ENCODE measurements at regions not wholly inside any gene's neighbourhood (a gene's known extent, or its start where the extent isn't known, plus 50 kb on each side); places are given as distances from the start of the nearest gene placed in this dataset.

- Histone ChIP-seq H2BK20ac (ENCODE audit: low read depth, low read length, poor library complexity, severe bottlenecking) (no peak overlapping the region), H3K4me2 (ENCODE audit: insufficient read depth, insufficient read length, low read length) (no peak overlapping the region), H2AFZ (ENCODE audit: low read length) (no peak overlapping the region), H3K4me1 (ENCODE audit: insufficient read depth, low read length) (peaks cover 3% of the 10 kb centered on the region; the same call in 1 of the 2 replicates), H3K4ac (ENCODE audit: low read depth, low read length) (no peak overlapping the region), H3K9ac (ENCODE audit: extremely low read depth, insufficient read length, low read length) (no peak overlapping the region), H2AK5ac (ENCODE audit: insufficient read length, low read length) (no peak overlapping the region), H3K18ac (ENCODE audit: insufficient read length, low read depth, low read length) (no peak overlapping the region), H3K56ac (ENCODE audit: insufficient read length, low read depth, low read length) (no peak overlapping the region), H3K14ac (ENCODE audit: insufficient read depth, low read length) (no peak overlapping the region), H2BK15ac (ENCODE audit: low read depth, low read length) (no peak overlapping the region), H2BK5ac (ENCODE audit: insufficient read length, low read length) (no peak overlapping the region), H3K79me2 (ENCODE audit: insufficient read depth, low read length) (no peaks in the 10 kb centered on the region; the same call in 1 of the 2 replicates), H3K23ac (ENCODE audit: insufficient read length, low read depth, low read length) (no peak overlapping the region), H3T11ph (ENCODE audit: low read length) (no peak overlapping the region), H3K9me3 (ENCODE audit: control insufficient read depth, low read depth, low read length) (no peaks in the 10 kb centered on the region), H3K79me1 (ENCODE audit: insufficient read depth, low read depth, low read length, poor library complexity, severe bottlenecking) (no peaks in the 10 kb centered on the region), H2BK12ac (ENCODE audit: insufficient read length, low read depth, low read length) (no peak overlapping the region), H3K27ac (ENCODE audit: insufficient read length, low read depth, low read length) (no peak overlapping the region), H3K27me3 (ENCODE audit: insufficient read depth, low read length) (no peaks in the 10 kb centered on the region), H4K5ac (ENCODE audit: insufficient read length, low read depth, low read length) (no peak overlapping the region), H4K91ac (ENCODE audit: insufficient read length, low read depth, low read length) (no peak overlapping the region), H4K20me1 (ENCODE audit: control insufficient read depth, insufficient read depth, insufficient read length) (no peaks in the 10 kb centered on the region), H2BK120ac (ENCODE audit: low read depth, low read length, poor library complexity, severe bottlenecking) (no peak overlapping the region), H3K23me2 (ENCODE audit: insufficient read length, low read depth, low read length, poor library complexity, severe bottlenecking) (no peaks in the 10 kb centered on the region), H4K8ac (replicated peaks; ENCODE audit: insufficient read length, low read depth, low read length) (no peak overlapping the region)
- Mint-ChIP-seq H3K4me1 (peaks cover 24 to 42% of the 10 kb centered on the region in 2 experiments), H3K27me3 (ENCODE audit: low read depth) (no peaks in the 10 kb centered on the region), H3K9me3 (peaks cover 0 to 8% of the 10 kb centered on the region in 2 experiments; a peak in 2 of 5 replicates), H3K27ac (no peak overlapping the region), H3K36me3 (ENCODE audit: insufficient read depth in 1 of 3, low read depth in 3 of 3) (peaks cover 1 to 4% (median 2%) of the 10 kb centered on the region in 3 experiments; a peak in 6 of 7 replicates), H3K4me3 (no peak overlapping the region)
- DNase-seq = no peak
- TF ChIP-seq CTCF (conservative IDR thresholded peaks at IDR 0.05) = no peak
- no CpG with 5 or more reads among the region's 2 CpGs for whole genome bisulfite sequencing (ENCODE audit: extremely low coverage, insufficient read length, low lambda C conversion rate)
Measured at GRCh38 chr2:150702791-150703190, 215.3 kb upstream of the RND3 start.

Measured in H9 (cell line).